A549 (cell line): ENCODE measurements at regions not wholly inside any gene's neighbourhood (a gene's known extent, or its start where the extent isn't known, plus 50 kb on each side); places are given as distances from the start of the nearest gene placed in this dataset.

Experiments used
- ATAC-seq, 2 experiments: fragments of 200-7000 bp in 1 of 2; fragments of >200 bp in 1 of 2; cut with Nextera tagmentation in 1 of 2; cut with Tn5 transposase in 1 of 2; 3 replicates each; pipeline versions ENCODE4 v1.8.0 to v1.9.1; 2018 to 2020; ENCODE audit warnings: mild to moderate bottlenecking in 1 of 2, moderate library complexity in 1 of 2
- CTCF ChIA-PET: fragments of 300-600 bp; sonication (Branson Sonifier 250); formaldehyde crosslinking; extraction: SDS; loops from one replicate; lab custom pipeline; 2021; ENCODE audit warnings: antibody characterized with exemption, inconsistent platforms; lab: Yijun Ruan, JAX
- POLR2A ChIA-PET: fragments of 350-600 bp; formaldehyde crosslinking; extraction: SDS; loops from one replicate; lab custom pipeline; 2021; ENCODE audit warnings: antibody characterized with exemption, inconsistent platforms; lab: Yijun Ruan, JAX
- DNase-seq, 2 experiments: peaks; one replicate each; pipeline versions ENCODE4 v3.0.0 to v3.0.0-alpha.2; 2011 to 2016; ENCODE audit warnings: low read depth in 1 of 2, low spot score in 1 of 2
- FAIRE-seq: peaks from 2 replicates; lab custom pipeline; 2011; peaks lifted over from hg19 to GRCh38; lab: Jason Lieb, UNC
- H3K27ac ChIP-seq, 2 experiments: fragments of >200 bp; sonication (Bioruptor Twin); formaldehyde crosslinking; 3 replicates each; pipeline ENCODE4 v1.5.1; 2016 to 2017
- H3K4me1 ChIP-seq: fragments of >200 bp; sonication (Bioruptor Twin); formaldehyde crosslinking; 3 replicates; pipeline ENCODE4 v1.6.1; 2016
- H3K4me2 ChIP-seq: fragments of >200 bp; sonication (Bioruptor Twin); formaldehyde crosslinking; 3 replicates; pipeline ENCODE4 v1.6.1; 2016
- H3K4me3 ChIP-seq: fragments of >200 bp; sonication (Bioruptor Twin); formaldehyde crosslinking; 3 replicates; pipeline ENCODE4 v1.5.1; 2016
- H3K9me3 ChIP-seq: fragments of >200 bp; sonication (Bioruptor Twin); formaldehyde crosslinking; 3 replicates; pipeline ENCODE4 v1.6.1; 2016
- CEBPB ChIP-seq, 2 experiments: fragments of >200 bp in 1 of 2; sonication (Bioruptor Twin) in 1 of 2; formaldehyde crosslinking in 1 of 2; IDR thresholded peaks; 2 replicates each; pipeline ENCODE4 v1.6.1; 2012 to 2016
- CHD2 ChIP-seq: fragments of 150-350 bp; IDR thresholded peaks from 2 replicates; pipeline ENCODE4 v1.6.1; 2014; ENCODE audit warnings: low read length; ENCODE audit not compliant: partially characterized antibody
- EP300 ChIP-seq, 2 experiments: fragments of >200 bp; sonication (Bioruptor Twin); formaldehyde crosslinking; IDR thresholded peaks; 2 replicates in 1 of 2; 3 replicates in 1 of 2; pipeline ENCODE4 v1.6.1; 2016 to 2017
- ESRRA ChIP-seq: fragments of 150-350 bp; IDR thresholded peaks from 2 replicates; pipeline ENCODE4 v1.6.1; 2014; ENCODE audit warnings: mild to moderate bottlenecking, low read length, borderline replicate concordance
- FOSB ChIP-seq: fragments of 250-450 bp; sonication (Bioruptor Pico); IDR thresholded peaks from 2 replicates; pipeline ENCODE4 v1.5.0; 2020; ENCODE audit warnings: mild to moderate bottlenecking, moderate library complexity
- FOXS1 ChIP-seq: fragments of 250-450 bp; sonication (Bioruptor Pico); IDR thresholded peaks from 2 replicates; pipeline ENCODE4 v1.5.0; 2020; ENCODE audit warnings: mild to moderate bottlenecking, moderate library complexity
- HDAC2 ChIP-seq: fragments of 200-600 bp; sonication (generic); IDR thresholded peaks from 2 replicates; pipeline ENCODE4 v1.6.1; 2016
- HEYL ChIP-seq: fragments of 250-450 bp; sonication (Bioruptor Pico); IDR thresholded peaks from 2 replicates; pipeline ENCODE4 v1.8.0; 2021; ENCODE audit warnings: mild to moderate bottlenecking, moderate library complexity
- KDM5A ChIP-seq: fragments of 200-600 bp; sonication (generic); IDR thresholded peaks from 2 replicates; pipeline ENCODE4 v1.6.1; 2016; ENCODE audit warnings: antibody characterized with exemption, mild to moderate bottlenecking
- MAFK ChIP-seq: fragments of 450-650 bp; IDR thresholded peaks from 2 replicates; pipeline ENCODE4 v1.6.1; 2014; ENCODE audit not compliant: partially characterized antibody
- MAZ ChIP-seq: fragments of 150-350 bp; IDR thresholded peaks from 2 replicates; pipeline ENCODE4 v1.6.1; 2014; ENCODE audit warnings: antibody characterized with exemption, low read depth, low read length, borderline replicate concordance
- NPAS2 ChIP-seq: fragments of 250-450 bp; sonication (Bioruptor Pico); IDR thresholded peaks from 2 replicates; pipeline ENCODE4 v1.8.0; 2022; ENCODE audit warnings: mild to moderate bottlenecking, moderate library complexity, borderline replicate concordance
- PHF8 ChIP-seq: fragments of 200-600 bp; sonication (generic); IDR thresholded peaks from 2 replicates; pipeline ENCODE4 v1.6.1; 2016; ENCODE audit warnings: low read depth, mild to moderate bottlenecking, antibody characterized with exemption, moderate library complexity, borderline replicate concordance
- POLR2A ChIP-seq: IDR thresholded peaks from 2 replicates; pipeline ENCODE4 v1.6.1; 2012; ENCODE audit warnings: mild to moderate bottlenecking, low read length
- RARB ChIP-seq: fragments of 250-450 bp; sonication (Bioruptor Pico); IDR thresholded peaks from 2 replicates; pipeline ENCODE4 v1.8.0; 2021; ENCODE audit warnings: mild to moderate bottlenecking, moderate library complexity
- RCOR1 ChIP-seq: fragments of 150-350 bp; IDR thresholded peaks from 2 replicates; pipeline ENCODE4 v1.6.1; 2014; ENCODE audit warnings: antibody characterized with exemption, low read length, low read depth
- RFX5 ChIP-seq: fragments of 450-650 bp; IDR thresholded peaks from 2 replicates; pipeline ENCODE4 v1.7.1; 2014; ENCODE audit warnings: antibody characterized with exemption, mild to moderate bottlenecking, moderate library complexity
- RNF2 ChIP-seq: fragments of 200-600 bp; sonication (generic); IDR thresholded peaks from 2 replicates; pipeline ENCODE4 v1.6.1; 2016; ENCODE audit warnings: low read depth, mild to moderate bottlenecking, antibody characterized with exemption, moderate library complexity, borderline replicate concordance
- ZNF302 ChIP-seq: fragments of 250-450 bp; sonication (Bioruptor Pico); IDR thresholded peaks from 2 replicates; pipeline ENCODE4 v1.9.0; 2021; ENCODE audit warnings: inconsistent platforms, mild to moderate bottlenecking, moderate library complexity
- ZSCAN20 ChIP-seq: fragments of 250-450 bp; sonication (Bioruptor Pico); IDR thresholded peaks from 2 replicates; pipeline ENCODE4 v1.8.0; 2022; ENCODE audit warnings: mild to moderate bottlenecking, moderate library complexity
- WGBS: methylation state at CpG from one replicate; pipeline ENCODE4 v1.1.6; 2017; ENCODE audit errors: missing lambda C conversion rate; 5-methylcytosine and 5-hydroxymethylcytosine counted together
- TF ChIP-seq, protein P1 (sequence below): fragments of >200 bp; sonication (Bioruptor Twin); formaldehyde crosslinking; IDR thresholded peaks from 3 replicates; pipeline ENCODE4 v1.5.1; 2016
- TF ChIP-seq, protein P2 (sequence below): IDR thresholded peaks from 2 replicates; pipeline ENCODE4 v1.6.1; 2012; ENCODE audit warnings: low read depth, borderline replicate concordance
- TF ChIP-seq, protein P3 (sequence below): IDR thresholded peaks from 2 replicates; pipeline ENCODE4 v1.6.1; 2012
- TF ChIP-seq, protein P4 (sequence below): fragments of 250-450 bp; sonication (Bioruptor Pico); IDR thresholded peaks from 2 replicates; pipeline ENCODE4 v1.5.0; 2020; ENCODE audit warnings: low read depth, mild to moderate bottlenecking, moderate library complexity
- TF ChIP-seq, protein P5 (sequence below): fragments of 250-450 bp; sonication (Bioruptor Pico); IDR thresholded peaks from 2 replicates; pipeline ENCODE4 v1.5.0; 2021; ENCODE audit warnings: mild to moderate bottlenecking, moderate library complexity, borderline replicate concordance
- TF ChIP-seq, protein P6 (sequence below): fragments of 450-650 bp; IDR thresholded peaks from 2 replicates; pipeline ENCODE4 v1.6.1; 2014; ENCODE audit warnings: antibody characterized with exemption

DNA sequence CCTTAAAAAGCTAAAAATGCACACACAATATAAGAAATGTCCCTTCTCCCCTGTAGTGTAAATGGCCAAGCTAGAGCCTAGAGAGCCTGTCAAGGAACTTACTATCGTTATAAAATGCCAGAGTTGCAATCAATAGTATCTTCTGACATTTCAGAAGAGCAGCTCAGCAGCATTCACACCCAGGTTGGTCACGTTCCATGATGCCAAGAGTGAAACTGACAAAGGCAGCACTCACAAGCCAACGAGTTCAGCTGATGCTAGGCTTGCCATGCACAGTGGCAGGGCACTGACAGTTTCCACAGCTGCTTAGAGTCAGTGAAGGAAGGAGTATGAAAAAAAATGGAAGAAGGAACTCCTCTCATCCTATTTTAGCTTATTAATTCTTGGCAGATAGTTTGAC, 331.4 kb upstream of the CCDC54 start:
- no peaks in the 10 kb centered on the region for H3K9me3 ChIP-seq
- no peaks in the 10 kb centered on the region for H3K4me1 ChIP-seq
- ChIA-PET CTCF (interaction anchor here (1.3 kb wide), 1 partner anchor 19 kb away, joined by 4 read pairs; no protein-coding TSS in a partner anchor), POLR2A (no interaction called here)
- DNase-seq (no peak), FAIRE-seq (no peak), ATAC-seq (no peak)
- WGBS, result 2% methylated on average over 3 of the region's 3 CpGs
- H3K27ac ChIP-seq, result no peak overlapping the region
- no peak overlapping the region for H3K4me2 ChIP-seq
- no peak for TF ChIP-seq POLR2A
- TF ChIP-seq KDM5A, result no peak
- TF ChIP-seq, protein P1, sequence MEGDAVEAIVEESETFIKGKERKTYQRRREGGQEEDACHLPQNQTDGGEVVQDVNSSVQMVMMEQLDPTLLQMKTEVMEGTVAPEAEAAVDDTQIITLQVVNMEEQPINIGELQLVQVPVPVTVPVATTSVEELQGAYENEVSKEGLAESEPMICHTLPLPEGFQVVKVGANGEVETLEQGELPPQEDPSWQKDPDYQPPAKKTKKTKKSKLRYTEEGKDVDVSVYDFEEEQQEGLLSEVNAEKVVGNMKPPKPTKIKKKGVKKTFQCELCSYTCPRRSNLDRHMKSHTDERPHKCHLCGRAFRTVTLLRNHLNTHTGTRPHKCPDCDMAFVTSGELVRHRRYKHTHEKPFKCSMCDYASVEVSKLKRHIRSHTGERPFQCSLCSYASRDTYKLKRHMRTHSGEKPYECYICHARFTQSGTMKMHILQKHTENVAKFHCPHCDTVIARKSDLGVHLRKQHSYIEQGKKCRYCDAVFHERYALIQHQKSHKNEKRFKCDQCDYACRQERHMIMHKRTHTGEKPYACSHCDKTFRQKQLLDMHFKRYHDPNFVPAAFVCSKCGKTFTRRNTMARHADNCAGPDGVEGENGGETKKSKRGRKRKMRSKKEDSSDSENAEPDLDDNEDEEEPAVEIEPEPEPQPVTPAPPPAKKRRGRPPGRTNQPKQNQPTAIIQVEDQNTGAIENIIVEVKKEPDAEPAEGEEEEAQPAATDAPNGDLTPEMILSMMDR, result no peak
- TF ChIP-seq RARB, result no peak
- no peak for TF ChIP-seq FOSB
- TF ChIP-seq PHF8, result no peak
- no peak for TF ChIP-seq NPAS2
- no peak for TF ChIP-seq HDAC2
- no peak for TF ChIP-seq HEYL (CRISPR knock-in tag)
- TF ChIP-seq, protein P2, sequence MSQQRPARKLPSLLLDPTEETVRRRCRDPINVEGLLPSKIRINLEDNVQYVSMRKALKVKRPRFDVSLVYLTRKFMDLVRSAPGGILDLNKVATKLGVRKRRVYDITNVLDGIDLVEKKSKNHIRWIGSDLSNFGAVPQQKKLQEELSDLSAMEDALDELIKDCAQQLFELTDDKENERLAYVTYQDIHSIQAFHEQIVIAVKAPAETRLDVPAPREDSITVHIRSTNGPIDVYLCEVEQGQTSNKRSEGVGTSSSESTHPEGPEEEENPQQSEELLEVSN, result no peak
- no peak for TF ChIP-seq ZNF302 (CRISPR knock-in tag)
- TF ChIP-seq, protein P3, sequence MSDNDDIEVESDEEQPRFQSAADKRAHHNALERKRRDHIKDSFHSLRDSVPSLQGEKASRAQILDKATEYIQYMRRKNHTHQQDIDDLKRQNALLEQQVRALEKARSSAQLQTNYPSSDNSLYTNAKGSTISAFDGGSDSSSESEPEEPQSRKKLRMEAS, result no peak
- no peak for TF ChIP-seq RFX5
- no peak for TF ChIP-seq RNF2
- TF ChIP-seq, protein P4, sequence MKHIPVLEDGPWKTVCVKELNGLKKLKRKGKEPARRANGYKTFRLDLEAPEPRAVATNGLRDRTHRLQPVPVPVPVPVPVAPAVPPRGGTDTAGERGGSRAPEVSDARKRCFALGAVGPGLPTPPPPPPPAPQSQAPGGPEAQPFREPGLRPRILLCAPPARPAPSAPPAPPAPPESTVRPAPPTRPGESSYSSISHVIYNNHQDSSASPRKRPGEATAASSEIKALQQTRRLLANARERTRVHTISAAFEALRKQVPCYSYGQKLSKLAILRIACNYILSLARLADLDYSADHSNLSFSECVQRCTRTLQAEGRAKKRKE (CRISPR knock-in tag), result no peak
- TF ChIP-seq MAZ, result no peak
- no peak for TF ChIP-seq RCOR1
- no peak for TF ChIP-seq CHD2
- TF ChIP-seq, protein P5, sequence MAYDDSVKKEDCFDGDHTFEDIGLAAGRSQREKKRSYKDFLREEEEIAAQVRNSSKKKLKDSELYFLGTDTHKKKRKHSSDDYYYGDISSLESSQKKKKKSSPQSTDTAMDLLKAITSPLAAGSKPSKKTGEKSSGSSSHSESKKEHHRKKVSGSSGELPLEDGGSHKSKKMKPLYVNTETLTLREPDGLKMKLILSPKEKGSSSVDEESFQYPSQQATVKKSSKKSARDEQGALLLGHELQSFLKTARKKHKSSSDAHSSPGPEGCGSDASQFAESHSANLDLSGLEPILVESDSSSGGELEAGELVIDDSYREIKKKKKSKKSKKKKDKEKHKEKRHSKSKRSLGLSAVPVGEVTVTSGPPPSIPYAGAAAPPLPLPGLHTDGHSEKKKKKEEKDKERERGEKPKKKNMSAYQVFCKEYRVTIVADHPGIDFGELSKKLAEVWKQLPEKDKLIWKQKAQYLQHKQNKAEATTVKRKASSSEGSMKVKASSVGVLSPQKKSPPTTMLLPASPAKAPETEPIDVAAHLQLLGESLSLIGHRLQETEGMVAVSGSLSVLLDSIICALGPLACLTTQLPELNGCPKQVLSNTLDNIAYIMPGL, result no peak
- TF ChIP-seq ZSCAN20, result no peak
- H3K4me3 ChIP-seq, result no peak overlapping the region

DNA sequence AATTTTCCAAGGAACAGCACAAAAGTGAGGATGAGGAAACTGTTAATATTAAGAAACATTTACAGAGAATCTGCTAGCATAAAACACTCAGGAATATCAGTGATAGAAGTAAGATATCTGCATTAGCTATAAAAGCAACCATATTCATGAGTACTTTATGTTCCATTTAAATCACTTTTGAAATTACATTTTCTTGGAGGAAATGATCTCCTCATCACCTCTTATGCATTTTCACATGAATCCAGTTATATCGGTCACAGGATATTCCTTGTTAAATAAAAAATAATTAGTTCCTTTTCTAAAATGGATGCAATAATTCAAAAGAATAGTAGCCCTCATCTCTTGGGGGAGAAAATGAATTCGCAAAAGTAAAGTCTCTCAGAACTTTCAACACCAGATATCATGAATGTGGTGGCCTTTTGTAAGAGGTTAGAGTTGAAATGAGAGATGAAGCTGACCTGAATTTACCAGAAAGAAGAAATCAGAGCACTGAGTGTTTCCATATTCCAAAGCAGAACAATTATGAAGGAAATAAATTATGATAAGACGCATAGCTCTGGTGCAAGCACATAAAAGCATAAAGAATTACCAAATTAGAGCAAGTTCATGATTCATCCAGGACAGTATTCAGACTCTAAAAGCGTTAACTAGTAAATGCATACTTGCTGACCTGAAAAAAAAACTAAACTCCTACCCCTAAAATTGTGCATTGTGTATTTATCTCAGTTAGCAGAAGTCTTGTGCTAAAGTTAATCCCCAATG, 321.9 kb upstream of the CCDC54 start:
- DNase-seq, result no peak
- no peak for FAIRE-seq

More for the DNA sequence above, 321.9 kb upstream of the CCDC54 start:
- no peak overlapping the region for H3K4me3 ChIP-seq
- no peaks in the 10 kb centered on the region for H3K4me1 ChIP-seq
- no peak for ATAC-seq
- whole genome bisulfite sequencing, result 53% methylated on average over 4 of the region's 4 CpGs
- POLR2A ChIA-PET, result no interaction called here
- TF ChIP-seq FOXS1 (CRISPR knock-in tag) (no peak), MAFK (no peak), CEBPB (IDR thresholded peaks at IDR 0.05) (no peak), NPAS2 (no peak), EP300 (IDR thresholded peaks at IDR 0.05) (no peak), CHD2 (no peak), ESRRA (no peak)
- TF ChIP-seq, protein P3, result no peak
- TF ChIP-seq, protein P4 (CRISPR knock-in tag), result no peak
- TF ChIP-seq, protein P6, sequence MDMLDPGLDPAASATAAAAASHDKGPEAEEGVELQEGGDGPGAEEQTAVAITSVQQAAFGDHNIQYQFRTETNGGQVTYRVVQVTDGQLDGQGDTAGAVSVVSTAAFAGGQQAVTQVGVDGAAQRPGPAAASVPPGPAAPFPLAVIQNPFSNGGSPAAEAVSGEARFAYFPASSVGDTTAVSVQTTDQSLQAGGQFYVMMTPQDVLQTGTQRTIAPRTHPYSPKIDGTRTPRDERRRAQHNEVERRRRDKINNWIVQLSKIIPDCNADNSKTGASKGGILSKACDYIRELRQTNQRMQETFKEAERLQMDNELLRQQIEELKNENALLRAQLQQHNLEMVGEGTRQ, result no peak
- no peak overlapping the region for H3K27ac ChIP-seq
- no peaks in the 10 kb centered on the region for H3K9me3 ChIP-seq
- H3K4me2 ChIP-seq, result no peak overlapping the region
- CTCF ChIA-PET, result interaction anchor here (0.7 kb wide), 1 partner anchor 30 kb away, joined by 3 read pairs; no protein-coding TSS in a partner anchor
